GM12873 (cell line): ENCODE measurements at regions not wholly inside any gene's neighbourhood (a gene's known extent, or its start where the extent isn't known, plus 50 kb on each side); places are given as distances from the start of the nearest gene placed in this dataset.

ENCODE experiments used
- CTCF ChIP-seq: IDR thresholded peaks from 2 replicates; pipeline ENCODE4 v1.5.1; 2012; ENCODE audit warnings: low read depth, mild to moderate bottlenecking, moderate library complexity, low read length, control low read depth; ENCODE audit not compliant: insufficient read depth; ENCODE audit errors: missing control alignments

GRCh38 chr3:180469149-180469548 lies 132.8 kb upstream of the TTC14 start:
- TF ChIP-seq CTCF: no peak

GRCh38 chr3:180478695-180479094 lies 123.3 kb upstream of the TTC14 start:
- no peak for TF ChIP-seq CTCF

- TF ChIP-seq CTCF: no peak
These were observed 109.9 kb upstream of the TTC14 start for GRCh38 chr3:180492047-180492446.

GRCh38 chr3:180496995-180497394 lies 105.0 kb upstream of the TTC14 start:
- no peak for TF ChIP-seq CTCF

- TF ChIP-seq CTCF: no peak
These were observed 85.6 kb upstream of the TTC14 start for GRCh38 chr3:180516368-180516767.

- TF ChIP-seq CTCF: no peak
These were observed 78.9 kb upstream of the TTC14 start for GRCh38 chr3:180523040-180523439.

GRCh38 chr3:180528843-180529242 lies 73.1 kb upstream of the TTC14 start:
- TF ChIP-seq CTCF: no peak
